GM21723 (cell line): ENCODE measurements at regions not wholly inside any gene's neighbourhood (a gene's known extent, or its start where the extent isn't known, plus 50 kb on each side); places are given as distances from the start of the nearest gene placed in this dataset.
"Not testable (repeated sequence)": the region's sequence is repeated elsewhere in the genome, so short reads cannot be mapped to it uniquely, and the experiment has no call there.

Experiments
- ATAC-seq: cut with Tn5 transposase; IDR thresholded peaks from one replicate; pipeline ENCODE4 v1.9.1; 2021; ENCODE audit warnings: mild to moderate bottlenecking, moderate library complexity; ENCODE audit not compliant: unreplicated experiment

DNA sequence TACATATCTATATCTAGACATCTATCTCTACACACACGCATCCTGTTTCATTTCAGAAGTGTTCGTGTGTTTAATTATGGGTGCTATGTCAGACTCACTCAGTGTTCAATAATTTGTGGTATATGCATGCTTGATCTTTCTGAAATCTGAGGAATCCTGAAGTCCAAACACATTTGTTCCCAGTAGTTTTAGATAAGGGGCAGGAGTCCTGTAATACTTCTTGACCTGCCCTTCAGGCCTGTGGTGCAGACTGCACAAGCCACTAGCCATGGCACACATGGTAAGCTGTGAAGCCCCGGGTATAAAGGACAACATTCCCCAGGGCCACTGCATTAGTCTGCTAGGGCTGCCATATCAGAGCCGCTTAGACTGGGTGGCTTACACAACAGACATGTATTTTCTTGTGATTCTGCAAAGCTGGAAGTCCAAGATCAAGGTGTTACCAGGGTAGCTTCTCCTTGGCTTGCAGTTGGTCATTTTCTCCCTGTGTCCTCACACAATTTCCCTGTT lies 267.2 kb downstream of the RHOU start:
- ATAC-seq: no peak

GRCh38 chr1:229003233-229004031 lies 267.5 kb upstream of the RAB4A start:
- ATAC-seq: no peak

GRCh38 chr1:229004066-229004833 lies 266.7 kb upstream of the RAB4A start:
- no peak for ATAC-seq

DNA sequence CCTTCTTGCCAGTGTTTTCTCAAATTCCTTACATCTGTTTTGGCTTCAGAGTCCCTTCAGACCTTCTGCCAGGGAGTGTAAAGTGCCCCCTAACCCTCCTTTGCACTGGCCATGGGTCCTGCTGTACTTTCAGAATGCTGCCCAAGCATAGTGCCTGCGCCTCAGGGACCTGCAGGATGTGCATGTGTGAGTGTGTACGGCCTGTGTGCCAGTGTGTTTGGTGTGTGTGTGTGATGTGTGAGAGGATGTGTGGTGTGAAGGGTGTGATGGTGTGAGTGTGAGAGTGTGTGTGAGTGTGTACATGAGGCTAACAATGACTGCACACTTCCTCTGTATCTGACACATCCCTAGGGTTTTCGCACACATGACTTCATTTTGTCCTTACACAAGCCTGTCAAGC lies 265.8 kb upstream of the RAB4A start:
- ATAC-seq: no peak

- no peak for ATAC-seq
Observed at GRCh38 chr1:229005556-229005955, 265.4 kb upstream of the RAB4A start.

DNA sequence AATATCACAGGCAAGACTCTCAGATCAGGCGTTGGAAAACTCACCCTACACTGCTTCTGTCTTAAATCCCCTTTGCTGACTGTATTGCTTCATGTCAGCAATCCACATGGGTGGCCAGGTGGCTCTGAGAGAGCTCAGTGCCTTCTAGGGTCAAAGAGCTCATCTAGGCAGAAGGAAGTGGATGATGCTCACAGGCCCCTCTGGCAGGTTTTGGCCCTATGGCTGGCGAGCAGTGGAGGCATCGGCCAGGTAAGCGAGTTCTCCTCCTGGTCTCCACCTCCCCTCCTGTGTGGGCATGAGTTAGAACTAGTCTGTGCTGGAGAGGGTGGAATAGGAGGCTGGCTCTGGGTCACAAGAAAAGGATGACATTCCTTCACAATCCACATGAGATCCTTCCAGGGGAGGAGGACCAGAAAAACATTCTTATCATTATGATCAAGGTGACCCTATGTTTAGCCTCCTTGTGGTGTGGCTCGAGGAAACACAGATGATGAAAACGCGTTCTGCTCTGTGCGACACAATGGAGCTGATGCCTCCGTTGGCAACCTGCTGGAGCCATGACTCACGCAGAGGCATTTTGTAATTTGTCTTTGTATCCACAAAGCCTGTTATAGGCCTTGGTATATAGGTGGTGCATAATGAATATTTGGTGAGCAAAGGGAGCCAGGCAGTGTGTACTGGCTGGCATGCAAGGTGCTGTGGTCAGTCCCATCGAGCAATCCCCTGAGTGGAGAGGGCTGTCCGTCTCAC lies 264.6 kb upstream of the RAB4A start:
- no peak for ATAC-seq

DNA sequence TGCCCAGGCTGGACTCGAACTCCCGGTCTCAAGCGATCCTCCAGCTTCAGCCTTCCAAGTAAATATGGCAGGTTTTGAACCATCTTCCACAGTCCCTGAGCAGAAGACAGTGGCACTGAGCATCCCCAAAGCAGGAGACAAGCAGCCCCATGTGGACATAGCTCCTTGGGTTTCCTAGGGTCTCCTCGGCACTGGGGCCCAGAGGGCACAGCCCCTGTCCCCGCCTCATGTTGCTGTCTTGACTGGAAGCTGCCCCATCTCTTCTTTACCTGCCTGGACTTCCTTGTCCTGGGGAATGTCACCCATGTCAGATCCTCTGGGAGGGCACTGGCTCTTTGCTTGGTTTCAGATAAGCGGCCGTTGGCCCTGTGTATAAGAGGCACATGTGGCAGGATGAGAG lies 263.7 kb upstream of the RAB4A start:
- no peak for ATAC-seq

GRCh38 chr1:229007701-229008100 lies 263.2 kb upstream of the RAB4A start:
- no peak for ATAC-seq

GRCh38 chr1:229008347-229008746 lies 262.6 kb upstream of the RAB4A start:
- ATAC-seq: not testable (repeated sequence)

GRCh38 chr1:229011022-229011421 lies 259.9 kb upstream of the RAB4A start:
- ATAC-seq: no peak

DNA sequence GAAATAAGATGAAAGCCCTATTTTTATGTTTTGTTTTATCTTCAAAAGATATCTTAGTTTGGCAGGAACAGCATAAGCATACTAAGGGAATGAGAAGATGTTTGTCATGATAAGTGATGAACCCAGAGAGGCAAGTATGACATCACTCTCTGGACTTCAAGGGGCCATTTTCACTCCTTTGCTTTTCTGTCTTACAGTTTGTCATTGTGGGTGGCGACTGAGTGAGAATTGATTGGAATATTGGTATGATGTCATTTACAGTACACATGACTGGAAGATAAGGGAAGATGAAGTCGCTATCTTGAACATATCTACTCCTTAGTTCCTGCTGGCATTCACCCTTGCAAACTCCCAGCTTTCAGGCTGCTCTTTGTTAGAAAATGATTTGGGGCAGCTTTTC lies 258.1 kb upstream of the RAB4A start:
- no peak for ATAC-seq

DNA sequence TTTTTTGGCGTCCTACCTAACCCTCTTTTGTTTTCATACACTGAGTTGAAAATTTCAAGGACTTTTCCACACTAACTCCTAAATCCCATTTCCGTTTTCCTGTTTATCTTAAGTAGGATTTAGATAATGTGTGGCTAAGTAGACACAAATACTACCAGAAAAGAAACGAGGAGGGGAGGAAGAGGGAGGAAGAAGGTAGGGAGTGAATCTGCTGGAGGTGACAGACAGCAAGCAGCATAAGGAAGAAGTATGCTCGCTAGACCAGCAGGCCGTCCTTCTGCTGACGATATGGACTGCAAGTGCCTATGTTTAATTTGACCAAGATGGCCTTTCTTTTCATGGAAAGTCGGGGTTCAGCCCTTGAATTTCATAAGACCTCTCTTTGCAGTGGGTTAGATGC lies 256.9 kb upstream of the RAB4A start:
- ATAC-seq: no peak

- no peak for ATAC-seq
Observed at GRCh38 chr1:229015806-229016205, 255.1 kb upstream of the RAB4A start.

- no peak for ATAC-seq
Observed at GRCh38 chr1:229017091-229017490, 253.8 kb upstream of the RAB4A start.

GRCh38 chr1:229018674-229019295 lies 252.1 kb upstream of the RAB4A start:
- ATAC-seq: no peak

- no peak for ATAC-seq
Observed at GRCh38 chr1:229019663-229020271, 251.1 kb upstream of the RAB4A start.

GRCh38 chr1:229021034-229021433 lies 249.9 kb upstream of the RAB4A start:
- not testable (repeated sequence) for ATAC-seq

DNA sequence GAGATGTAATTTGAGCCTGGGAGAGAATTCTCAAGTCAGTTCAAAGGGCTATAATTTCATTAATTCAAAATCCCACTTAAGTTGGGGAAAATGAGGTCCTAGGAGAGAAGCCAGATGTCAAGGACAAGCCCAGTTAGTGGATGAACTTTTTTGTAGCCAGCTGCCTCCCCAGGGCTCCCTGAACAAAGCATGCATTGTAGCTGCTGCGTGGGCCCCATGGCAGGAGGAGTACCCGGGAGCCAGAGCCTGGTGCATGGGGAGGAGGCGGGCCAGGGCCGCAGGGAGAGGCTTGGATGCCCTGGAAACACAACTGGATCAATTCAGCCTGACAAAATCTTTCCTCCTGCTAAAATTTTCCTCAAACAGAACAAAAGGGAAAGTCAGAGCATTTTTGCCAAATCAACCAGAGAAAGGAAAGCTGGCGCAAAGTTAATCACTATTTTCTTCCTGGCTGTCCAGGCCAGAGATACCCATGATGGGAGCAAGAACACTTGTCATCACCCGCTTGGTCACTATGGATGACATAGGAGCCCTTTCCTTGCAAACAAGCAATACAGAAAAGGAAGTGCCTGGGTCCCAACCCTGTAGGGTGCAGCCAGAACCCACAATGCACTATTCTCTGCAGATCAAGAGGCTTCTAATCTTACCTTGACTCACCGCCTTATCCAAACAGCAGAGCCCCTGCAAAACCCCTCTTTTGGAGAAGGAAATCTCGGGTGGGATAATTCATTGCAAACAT lies 248.1 kb upstream of the RAB4A start:
- no peak for ATAC-seq

- no peak for ATAC-seq
Observed at GRCh38 chr1:229023651-229024300, 247.1 kb upstream of the RAB4A start.
